ENCODE measurements at regions not wholly inside any gene's neighbourhood (a gene's known extent, or its start where the extent isn't known, plus 50 kb on each side); places are given as distances from the start of the nearest gene placed in this dataset.

DNA sequence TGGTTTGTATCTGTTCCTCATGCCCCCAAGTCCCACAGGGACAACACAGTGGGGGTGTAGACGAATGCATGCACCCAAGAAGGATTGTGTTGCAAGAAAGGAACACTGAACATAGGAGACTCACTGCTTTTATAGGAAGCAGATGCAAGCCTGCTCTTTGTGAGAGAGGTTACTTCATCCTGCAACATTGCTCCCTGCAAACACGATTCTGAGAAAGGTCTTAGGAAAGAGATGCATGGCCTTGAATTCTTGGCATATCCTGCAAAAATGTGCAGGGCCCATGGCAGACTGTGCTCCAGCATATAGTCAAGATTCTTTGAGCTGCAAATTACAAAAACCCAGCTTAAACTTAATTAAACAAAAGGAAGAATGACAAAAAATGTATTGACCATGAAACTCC lies 312.2 kb upstream of the MGAT5 start:
- ChIA-PET CTCF (interaction anchor here (1.3 to 1.4 kb wide), 2 partner anchors 11 to 22 kb away, joined by 3 to 4 read pairs; no protein-coding TSS in a partner anchor), POLR2A (no interaction called here)
- DNase-seq (ENCODE audit: extremely low spot score), result no peak
- TF ChIP-seq, protein P1, sequence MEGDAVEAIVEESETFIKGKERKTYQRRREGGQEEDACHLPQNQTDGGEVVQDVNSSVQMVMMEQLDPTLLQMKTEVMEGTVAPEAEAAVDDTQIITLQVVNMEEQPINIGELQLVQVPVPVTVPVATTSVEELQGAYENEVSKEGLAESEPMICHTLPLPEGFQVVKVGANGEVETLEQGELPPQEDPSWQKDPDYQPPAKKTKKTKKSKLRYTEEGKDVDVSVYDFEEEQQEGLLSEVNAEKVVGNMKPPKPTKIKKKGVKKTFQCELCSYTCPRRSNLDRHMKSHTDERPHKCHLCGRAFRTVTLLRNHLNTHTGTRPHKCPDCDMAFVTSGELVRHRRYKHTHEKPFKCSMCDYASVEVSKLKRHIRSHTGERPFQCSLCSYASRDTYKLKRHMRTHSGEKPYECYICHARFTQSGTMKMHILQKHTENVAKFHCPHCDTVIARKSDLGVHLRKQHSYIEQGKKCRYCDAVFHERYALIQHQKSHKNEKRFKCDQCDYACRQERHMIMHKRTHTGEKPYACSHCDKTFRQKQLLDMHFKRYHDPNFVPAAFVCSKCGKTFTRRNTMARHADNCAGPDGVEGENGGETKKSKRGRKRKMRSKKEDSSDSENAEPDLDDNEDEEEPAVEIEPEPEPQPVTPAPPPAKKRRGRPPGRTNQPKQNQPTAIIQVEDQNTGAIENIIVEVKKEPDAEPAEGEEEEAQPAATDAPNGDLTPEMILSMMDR (IDR thresholded peaks at IDR 0.05; ENCODE audit: control extremely low read depth, extremely low read depth, low read depth, missing control alignments), result no peak

DNA sequence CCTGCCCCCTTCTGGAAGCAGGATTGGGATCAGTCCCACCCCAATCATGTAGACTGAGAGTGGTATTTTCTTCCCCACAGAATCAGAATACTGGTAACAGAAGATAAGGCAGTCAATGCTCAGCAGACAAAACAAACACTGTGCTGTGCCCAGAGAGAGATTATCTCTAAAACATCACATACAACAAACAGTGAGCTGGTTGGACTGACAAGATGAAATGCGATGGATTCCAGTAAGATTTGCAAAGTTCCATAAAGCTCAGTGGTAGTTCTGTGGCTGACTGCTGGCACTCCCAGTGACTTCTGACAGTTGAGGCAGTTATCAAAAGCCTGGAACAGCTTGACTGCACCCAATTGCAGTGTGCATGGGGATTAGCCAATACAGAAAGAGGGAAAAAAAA lies 311.5 kb upstream of the MGAT5 start:
- TF ChIP-seq, protein P1 (IDR thresholded peaks at IDR 0.05; ENCODE audit: control extremely low read depth, extremely low read depth, low read depth, missing control alignments), result no peak
- CTCF ChIA-PET, result interaction anchor here (1.4 kb wide), 1 partner anchor 11 kb away, joined by 4 read pairs; no protein-coding TSS in a partner anchor
- POLR2A ChIA-PET, result no interaction called here
- no peak for DNase-seq (ENCODE audit: extremely low spot score)

DNA sequence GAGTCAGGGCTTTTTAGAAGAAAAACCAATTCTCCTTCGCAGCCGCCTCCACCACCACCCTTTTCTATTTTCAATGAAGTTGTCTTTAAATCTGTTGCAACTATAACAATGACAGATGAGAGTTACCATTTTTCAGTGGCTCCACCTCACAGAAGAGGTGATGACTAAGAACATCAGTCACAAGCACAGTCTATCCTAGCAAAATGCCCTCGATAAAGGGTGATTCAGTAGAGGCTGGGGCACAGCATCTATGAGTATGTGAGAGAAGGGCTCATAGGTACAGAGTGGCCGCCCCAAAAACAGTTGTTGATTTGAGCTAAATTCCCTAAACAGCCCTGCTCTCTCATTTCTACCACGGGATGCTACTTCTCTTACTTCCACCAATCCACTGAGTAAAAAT lies 310.8 kb upstream of the MGAT5 start:
- DNase-seq (ENCODE audit: extremely low spot score), result no peak
- TF ChIP-seq, protein P1 (IDR thresholded peaks at IDR 0.05; ENCODE audit: control extremely low read depth, extremely low read depth, low read depth, missing control alignments), result no peak
- POLR2A ChIA-PET, result no interaction called here
- CTCF ChIA-PET, result interaction anchor here (1.4 to 2.5 kb wide), 3 partner anchors 10 to 15 kb away, joined by 4 to 6 read pairs (median 4); no protein-coding TSS in a partner anchor

DNA sequence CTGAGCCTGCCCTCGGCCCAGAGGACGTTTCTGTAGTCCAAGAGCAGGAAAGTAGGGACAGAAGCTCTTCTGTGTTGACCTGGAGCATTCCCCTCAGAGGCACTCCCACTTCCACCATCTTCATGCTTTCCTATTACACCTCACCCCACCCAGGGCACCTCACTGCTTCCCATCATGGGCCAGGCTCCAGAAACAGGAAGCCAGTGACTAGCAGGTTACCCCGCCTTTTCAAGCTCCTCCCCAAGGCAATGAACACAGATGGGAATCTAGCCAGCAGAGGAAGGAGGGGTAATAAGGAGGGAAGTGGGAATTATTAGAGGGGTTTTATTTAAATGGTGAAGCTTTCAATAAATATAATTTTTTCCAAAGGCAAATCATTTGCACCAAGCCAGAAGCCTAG lies 308.8 kb upstream of the MGAT5 start:
- POLR2A ChIA-PET, result no interaction called here
- TF ChIP-seq, protein P1 (IDR thresholded peaks at IDR 0.05; ENCODE audit: control extremely low read depth, extremely low read depth, low read depth, missing control alignments), result no peak
- CTCF ChIA-PET, result interaction anchor here (2.5 kb wide), 1 partner anchor 13 kb away, joined by 6 read pairs; no protein-coding TSS in a partner anchor
- no peak for DNase-seq (ENCODE audit: extremely low spot score)

DNA sequence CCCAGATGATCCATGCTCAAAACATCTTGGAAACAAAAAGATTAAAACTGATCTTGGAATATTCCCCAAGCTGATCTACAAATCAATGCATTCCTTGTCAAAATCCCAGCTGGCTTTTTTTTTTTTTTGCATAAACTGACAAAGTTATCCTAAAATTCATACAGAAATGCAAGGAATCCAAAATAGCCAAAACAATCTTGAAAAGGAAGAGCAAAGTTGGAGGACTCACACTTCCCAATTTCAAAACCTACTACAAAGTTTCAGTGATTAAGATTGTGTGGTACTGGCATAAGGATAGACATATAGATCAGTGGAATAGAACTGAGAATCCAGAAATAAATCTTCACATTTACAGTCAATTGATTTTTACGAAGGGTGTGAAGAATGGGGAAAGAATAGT lies 306.8 kb upstream of the MGAT5 start:
- TF ChIP-seq, protein P1 (IDR thresholded peaks at IDR 0.05; ENCODE audit: control extremely low read depth, extremely low read depth, low read depth, missing control alignments), result no peak
- POLR2A ChIA-PET, result no interaction called here
- DNase-seq (ENCODE audit: extremely low spot score), result no peak
- CTCF ChIA-PET, result no interaction called here

DNA sequence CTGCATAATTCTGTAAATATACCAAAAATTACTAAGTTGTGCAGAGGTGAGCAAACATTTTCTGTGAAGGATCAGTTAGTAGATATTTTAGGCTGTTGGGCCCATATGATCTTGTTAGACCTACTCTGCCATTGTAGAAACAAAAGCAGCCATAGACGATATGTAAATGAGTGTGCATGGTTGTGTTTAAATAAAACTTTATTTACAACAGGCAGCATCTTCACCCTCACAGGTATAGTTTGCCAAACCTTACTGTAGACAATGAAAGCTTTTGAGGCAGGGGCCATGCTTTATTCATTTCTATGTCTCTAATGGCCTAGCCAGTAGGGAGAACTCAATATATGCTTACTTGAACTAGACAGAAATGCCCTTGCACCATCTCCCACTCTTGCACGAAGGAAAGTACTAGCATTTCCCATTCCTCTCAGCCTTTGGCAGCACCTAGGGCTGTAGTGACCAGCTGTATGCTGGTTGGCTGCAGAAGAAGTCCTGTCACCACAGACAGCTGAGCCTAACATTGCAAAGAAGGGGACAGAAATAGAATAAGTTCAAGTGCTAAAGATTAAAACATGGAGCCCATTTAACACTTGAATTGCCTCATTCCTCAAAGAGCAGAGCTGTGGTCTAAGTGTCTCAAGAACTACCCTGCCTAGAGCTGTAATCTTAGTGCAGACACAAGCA lies 305.1 kb upstream of the MGAT5 start:
- POLR2A ChIA-PET, result no interaction called here
- CTCF ChIA-PET, result interaction anchor here (1.0 kb wide), 1 partner anchor 9 kb away, joined by 3 read pairs; no protein-coding TSS in a partner anchor

More for the DNA sequence above, 305.1 kb upstream of the MGAT5 start:
- DNase-seq (ENCODE audit: extremely low spot score), result no peak
- TF ChIP-seq, protein P1 (IDR thresholded peaks at IDR 0.05; ENCODE audit: control extremely low read depth, extremely low read depth, low read depth, missing control alignments), result no peak

Data from GM10248 (cell line).